A673 (cell line): ENCODE measurements at regions not wholly inside any gene's neighbourhood (a gene's known extent, or its start where the extent isn't known, plus 50 kb on each side); places are given as distances from the start of the nearest gene placed in this dataset.

Experiments used
- EZH2 ChIP-seq: fragments of 200-600 bp; sonication (generic); IDR thresholded peaks from 2 replicates; pipeline ENCODE4 v1.6.1; 2017; ENCODE audit warnings: borderline replicate concordance, low read depth, mild to moderate bottlenecking, mixed read lengths, antibody characterized with exemption, low read length; ENCODE audit not compliant: poor library complexity, severe bottlenecking
- TF ChIP-seq, protein P1 (sequence below): fragments of 300-800, 200-600 bp; sonication (generic); conservative IDR thresholded peaks from 2 replicates; pipeline ENCODE4 v1.5.1; 2017; ENCODE audit warnings: low read depth, mild to moderate bottlenecking, antibody characterized with exemption, low read length, moderate library complexity, mixed read lengths

DNA sequence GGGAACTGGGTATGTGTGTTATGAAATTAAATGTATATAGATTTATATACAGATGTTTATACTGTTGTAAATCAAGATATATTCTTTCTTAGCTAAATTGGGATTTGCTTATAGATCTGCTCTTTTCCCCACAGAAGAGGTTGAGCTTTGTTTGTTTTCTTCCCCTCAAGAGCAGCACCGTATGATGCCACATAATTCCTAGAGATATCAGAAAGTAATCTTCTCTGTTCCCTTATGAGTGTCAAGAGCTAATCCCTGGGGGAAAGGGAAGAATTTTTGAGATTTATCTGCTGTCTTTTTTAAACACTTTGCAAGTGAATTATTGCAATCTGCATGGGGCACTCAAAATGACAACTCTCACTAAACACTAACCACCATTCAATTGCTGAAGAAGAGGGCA lies 68.7 kb upstream of the SP4 start:
- TF ChIP-seq, protein P1, sequence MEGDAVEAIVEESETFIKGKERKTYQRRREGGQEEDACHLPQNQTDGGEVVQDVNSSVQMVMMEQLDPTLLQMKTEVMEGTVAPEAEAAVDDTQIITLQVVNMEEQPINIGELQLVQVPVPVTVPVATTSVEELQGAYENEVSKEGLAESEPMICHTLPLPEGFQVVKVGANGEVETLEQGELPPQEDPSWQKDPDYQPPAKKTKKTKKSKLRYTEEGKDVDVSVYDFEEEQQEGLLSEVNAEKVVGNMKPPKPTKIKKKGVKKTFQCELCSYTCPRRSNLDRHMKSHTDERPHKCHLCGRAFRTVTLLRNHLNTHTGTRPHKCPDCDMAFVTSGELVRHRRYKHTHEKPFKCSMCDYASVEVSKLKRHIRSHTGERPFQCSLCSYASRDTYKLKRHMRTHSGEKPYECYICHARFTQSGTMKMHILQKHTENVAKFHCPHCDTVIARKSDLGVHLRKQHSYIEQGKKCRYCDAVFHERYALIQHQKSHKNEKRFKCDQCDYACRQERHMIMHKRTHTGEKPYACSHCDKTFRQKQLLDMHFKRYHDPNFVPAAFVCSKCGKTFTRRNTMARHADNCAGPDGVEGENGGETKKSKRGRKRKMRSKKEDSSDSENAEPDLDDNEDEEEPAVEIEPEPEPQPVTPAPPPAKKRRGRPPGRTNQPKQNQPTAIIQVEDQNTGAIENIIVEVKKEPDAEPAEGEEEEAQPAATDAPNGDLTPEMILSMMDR, result no peak
- no peak for TF ChIP-seq EZH2
